MCF 10A (cell line): ENCODE measurements at regions not wholly inside any gene's neighbourhood (a gene's known extent, or its start where the extent isn't known, plus 50 kb on each side); places are given as distances from the start of the nearest gene placed in this dataset.

Experiments
- BruUV-seq: library from RNA; stranded (reverse); fragments of 400-500 nt; replicated peaks from 2 replicates; lab custom pipeline; 2021; lab: Mats Ljungman, UMichigan
- CTCF ChIA-PET: fragments of 300-600 bp; sonication (Branson Sonifier 250); formaldehyde crosslinking; extraction: SDS; loops from one replicate; lab custom pipeline; 2021; ENCODE audit warnings: antibody characterized with exemption, inconsistent platforms; lab: Yijun Ruan, JAX
- POLR2A ChIA-PET: fragments of 300-600, 350-650 bp; sonication (Branson Sonifier 250); formaldehyde crosslinking; extraction: SDS; loops from one replicate; lab custom pipeline; 2020; ENCODE audit warnings: antibody characterized with exemption, inconsistent platforms; lab: Yijun Ruan, JAX
- DNase-seq: peaks from one replicate; pipeline ENCODE4 v3.0.0-alpha.2; 2018; ENCODE audit not compliant: unreplicated experiment
- H3K27ac Mint-ChIP-seq: one replicate; pipeline ENCODE4 v1.8.0; 2022; ENCODE audit warnings: mild to moderate bottlenecking, low read depth, mixed read lengths; ENCODE audit not compliant: unreplicated experiment
- H3K27me3 Mint-ChIP-seq: one replicate; pipeline ENCODE4 v1.8.0; 2022; ENCODE audit warnings: mixed read lengths; ENCODE audit not compliant: insufficient read depth, unreplicated experiment
- H3K36me3 Mint-ChIP-seq: one replicate; pipeline ENCODE4 v1.8.0; 2022; ENCODE audit warnings: mild to moderate bottlenecking, moderate library complexity, mixed read lengths; ENCODE audit not compliant: insufficient read depth, unreplicated experiment
- H3K4me1 Mint-ChIP-seq: one replicate; pipeline ENCODE4 v1.8.0; 2022; ENCODE audit warnings: mixed read lengths; ENCODE audit not compliant: insufficient read depth, unreplicated experiment
- H3K4me3 Mint-ChIP-seq: one replicate; pipeline ENCODE4 v1.8.0; 2022; ENCODE audit warnings: mild to moderate bottlenecking, moderate library complexity, mixed read lengths; ENCODE audit not compliant: unreplicated experiment
- H3K9me3 Mint-ChIP-seq: one replicate; pipeline ENCODE4 v1.8.0; 2022; ENCODE audit warnings: mixed read lengths; ENCODE audit not compliant: unreplicated experiment
- intact Hi-C: fragments of 100-400 bp; cut with micrococcal nuclease; formaldehyde crosslinking; loops from 2 replicates; pipeline ENCODE4 v1.14.1; 2022
- TF ChIP-seq, protein P1 (sequence below): fragments of 200-600 bp; IDR thresholded peaks from one replicate; pipeline ENCODE4 v1.8.0; 2022; ENCODE audit warnings: antibody characterized with exemption, mild to moderate bottlenecking; ENCODE audit not compliant: unreplicated experiment

DNA sequence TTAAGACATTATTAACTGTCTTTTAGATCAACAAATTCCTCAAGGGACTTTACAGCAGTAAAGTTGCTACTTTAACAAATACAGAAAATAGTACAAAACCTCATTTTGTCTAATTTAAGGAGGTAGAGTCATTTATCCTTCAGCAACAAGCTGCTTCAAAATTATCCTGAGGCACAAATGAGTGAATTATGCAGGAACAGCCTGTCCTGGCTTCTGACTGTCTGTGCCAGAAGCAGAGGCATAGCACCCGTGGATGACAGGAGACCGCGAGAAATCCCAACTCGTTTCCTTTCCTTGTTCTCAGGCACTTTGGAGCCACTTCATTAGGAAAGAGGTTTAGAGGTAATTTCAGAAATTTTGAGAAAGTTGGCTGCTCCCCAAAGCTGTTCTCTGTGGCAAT is 549.2 kb upstream of the BTBD3 start:
- BruUV-seq = no TSS peak
- Mint-ChIP-seq H3K27ac (no peak overlapping the region), H3K27me3 (no peaks in the 10 kb centered on the region), H3K36me3 (peaks cover 6% of the 10 kb centered on the region), H3K9me3 (no peaks in the 10 kb centered on the region), H3K4me3 (no peak overlapping the region), H3K4me1 (peaks cover 7% of the 10 kb centered on the region)
- DNase-seq = no peak
- TF ChIP-seq, protein P1, sequence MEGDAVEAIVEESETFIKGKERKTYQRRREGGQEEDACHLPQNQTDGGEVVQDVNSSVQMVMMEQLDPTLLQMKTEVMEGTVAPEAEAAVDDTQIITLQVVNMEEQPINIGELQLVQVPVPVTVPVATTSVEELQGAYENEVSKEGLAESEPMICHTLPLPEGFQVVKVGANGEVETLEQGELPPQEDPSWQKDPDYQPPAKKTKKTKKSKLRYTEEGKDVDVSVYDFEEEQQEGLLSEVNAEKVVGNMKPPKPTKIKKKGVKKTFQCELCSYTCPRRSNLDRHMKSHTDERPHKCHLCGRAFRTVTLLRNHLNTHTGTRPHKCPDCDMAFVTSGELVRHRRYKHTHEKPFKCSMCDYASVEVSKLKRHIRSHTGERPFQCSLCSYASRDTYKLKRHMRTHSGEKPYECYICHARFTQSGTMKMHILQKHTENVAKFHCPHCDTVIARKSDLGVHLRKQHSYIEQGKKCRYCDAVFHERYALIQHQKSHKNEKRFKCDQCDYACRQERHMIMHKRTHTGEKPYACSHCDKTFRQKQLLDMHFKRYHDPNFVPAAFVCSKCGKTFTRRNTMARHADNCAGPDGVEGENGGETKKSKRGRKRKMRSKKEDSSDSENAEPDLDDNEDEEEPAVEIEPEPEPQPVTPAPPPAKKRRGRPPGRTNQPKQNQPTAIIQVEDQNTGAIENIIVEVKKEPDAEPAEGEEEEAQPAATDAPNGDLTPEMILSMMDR = no peak
- ChIA-PET CTCF (interaction anchor here (0.5 kb wide), 1 partner anchor 380 kb away, joined by 4 read pairs; no protein-coding TSS in a partner anchor), POLR2A (no interaction called here)
- intact Hi-C loops = no loop called here

DNA sequence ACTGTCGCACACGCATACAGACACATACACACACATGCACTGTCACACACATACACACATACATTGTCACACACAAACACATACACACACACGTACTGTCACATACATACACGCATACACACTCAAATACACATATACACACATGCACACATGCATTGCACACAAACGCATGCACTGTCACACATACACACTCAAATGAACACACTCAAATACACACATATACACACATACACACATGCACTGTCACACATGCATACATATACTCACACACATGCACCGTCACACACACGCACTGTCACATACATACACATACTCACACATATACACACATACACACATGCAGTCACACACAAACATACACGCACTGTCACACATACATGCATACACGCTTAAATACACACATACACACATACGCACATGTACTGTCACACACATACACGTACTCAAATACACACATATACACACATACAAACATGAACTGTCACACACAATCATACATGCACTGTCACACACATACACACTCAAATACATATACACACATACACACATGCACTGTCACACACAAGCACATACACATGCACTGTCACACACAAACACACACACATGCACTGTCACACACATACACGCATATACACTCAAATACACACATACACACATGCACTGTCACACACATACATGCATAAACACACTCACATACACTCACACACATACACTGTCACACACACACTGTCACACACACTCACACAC is 548.6 kb upstream of the BTBD3 start:
- BruUV-seq = no TSS peak
- no peak overlapping the region for H3K4me3 Mint-ChIP-seq
- H3K27ac Mint-ChIP-seq = no peak overlapping the region
- no peaks in the 10 kb centered on the region for H3K9me3 Mint-ChIP-seq
- intact Hi-C loops = no loop called here
- peaks cover 6% of the 10 kb centered on the region for H3K36me3 Mint-ChIP-seq
- CTCF ChIA-PET = no interaction called here
- H3K27me3 Mint-ChIP-seq = no peaks in the 10 kb centered on the region
- H3K4me1 Mint-ChIP-seq = peaks cover 8% of the 10 kb centered on the region
- POLR2A ChIA-PET = no interaction called here
- no peak for DNase-seq
- TF ChIP-seq, protein P1 = no peak

GRCh38 chr20:11371831-11372230 is 545.9 kb upstream of the BTBD3 start:
- ChIA-PET POLR2A (interaction anchor here (0.8 kb wide), 1 partner anchor 21 kb away, joined by 3 read pairs; no protein-coding TSS in a partner anchor), CTCF (interaction anchor here (0.6 kb wide), 1 partner anchor 87 kb away, joined by 3 read pairs; no protein-coding TSS in a partner anchor)
- H3K9me3 Mint-ChIP-seq = no peaks in the 10 kb centered on the region
- no peak overlapping the region for H3K27ac Mint-ChIP-seq
- TF ChIP-seq, protein P1 = no peak
- intact Hi-C loops = no loop called here
- no peaks in the 10 kb centered on the region for H3K27me3 Mint-ChIP-seq
- H3K4me3 Mint-ChIP-seq = no peak overlapping the region
- H3K4me1 Mint-ChIP-seq = peaks cover 28% of the 10 kb centered on the region
- BruUV-seq = no TSS peak
- DNase-seq = no peak
- H3K36me3 Mint-ChIP-seq = no peaks in the 10 kb centered on the region

GRCh38 chr20:11372876-11373790 is 544.6 kb upstream of the BTBD3 start:
- Mint-ChIP-seq H3K36me3 (no peaks in the 10 kb centered on the region), H3K4me1 (peaks cover 36% of the 10 kb centered on the region), H3K4me3 (no peak overlapping the region), H3K27ac (no peak overlapping the region), H3K9me3 (no peaks in the 10 kb centered on the region), H3K27me3 (no peaks in the 10 kb centered on the region)
- no TSS peak for BruUV-seq
- TF ChIP-seq, protein P1 = no peak
- intact Hi-C loops = no loop called here
- ChIA-PET POLR2A (interaction anchor here (1.0 to 1.2 kb wide), 2 partner anchors 17 to 23 kb away, joined by 3 read pairs; no protein-coding TSS in a partner anchor), CTCF (interaction anchor here (0.6 to 1.6 kb wide), 3 partner anchors 21 to 676 kb away, joined by 3 to 4 read pairs (median 3); no protein-coding TSS in a partner anchor)
- peak; percentile 54 for DNase-seq
